Fibroblast of skin of scalp (primary cell): ENCODE measurements at regions not wholly inside any gene's neighbourhood (a gene's known extent, or its start where the extent isn't known, plus 50 kb on each side); places are given as distances from the start of the nearest gene placed in this dataset.
"Not testable (repeated sequence)": the region's sequence is repeated elsewhere in the genome, so short reads cannot be mapped to it uniquely, and the experiment has no call there.

Source experiments
- DNase-seq: peaks from one replicate; pipeline ENCODE4 v3.0.0-alpha.2; 2013

- DNase-seq: no peak
Observed at GRCh38 chr17:14605267-14605599, 304.4 kb downstream of the HS3ST3B1 start.

GRCh38 chr17:14604591-14605266 is 303.8 kb downstream of the HS3ST3B1 start:
- no peak for DNase-seq

- DNase-seq: no peak
Observed at GRCh38 chr17:14596224-14596623, 295.3 kb downstream of the HS3ST3B1 start.

- no peak for DNase-seq
Observed at GRCh38 chr17:14595656-14596055, 294.8 kb downstream of the HS3ST3B1 start.

- no peak for DNase-seq
Observed at GRCh38 chr17:14594690-14595089, 293.8 kb downstream of the HS3ST3B1 start.

- no peak for DNase-seq
Observed at GRCh38 chr17:14593956-14594355, 293.1 kb downstream of the HS3ST3B1 start.

- DNase-seq: no peak
Observed at GRCh38 chr17:14590459-14591250, 289.8 kb downstream of the HS3ST3B1 start.

- no peak for DNase-seq
Observed at GRCh38 chr17:14585099-14585498, 284.2 kb downstream of the HS3ST3B1 start.

- DNase-seq: no peak
Observed at GRCh38 chr17:14582996-14583395, 282.1 kb downstream of the HS3ST3B1 start.

GRCh38 chr17:14581186-14581830 is 280.4 kb downstream of the HS3ST3B1 start:
- no peak for DNase-seq

- DNase-seq: peak; percentile 62
Observed at GRCh38 chr17:14580499-14580898, 279.6 kb downstream of the HS3ST3B1 start.

- no peak for DNase-seq
Observed at GRCh38 chr17:14579716-14580115, 278.8 kb downstream of the HS3ST3B1 start.

GRCh38 chr17:14575471-14575953 is 274.6 kb downstream of the HS3ST3B1 start:
- DNase-seq: peak; percentile 51

- not testable (repeated sequence) for DNase-seq
Observed at GRCh38 chr17:14560325-14560724, 259.4 kb downstream of the HS3ST3B1 start.

- no peak for DNase-seq
Observed at GRCh38 chr17:14559264-14560119, 258.6 kb downstream of the HS3ST3B1 start.

GRCh38 chr17:14557480-14557879 is 256.6 kb downstream of the HS3ST3B1 start:
- no peak for DNase-seq

- no peak for DNase-seq
Observed at GRCh38 chr17:14553847-14554246, 253.0 kb downstream of the HS3ST3B1 start.

- peak; percentile 13 for DNase-seq
Observed at GRCh38 chr17:14552306-14552705, 251.4 kb downstream of the HS3ST3B1 start.

- DNase-seq: no peak
Observed at GRCh38 chr17:14547556-14547955, 246.7 kb downstream of the HS3ST3B1 start.

- no peak for DNase-seq
Observed at GRCh38 chr17:14547016-14547415, 246.1 kb downstream of the HS3ST3B1 start.

GRCh38 chr17:14545156-14545906 is 244.4 kb downstream of the HS3ST3B1 start:
- no peak for DNase-seq

GRCh38 chr17:14541714-14542113 is 240.8 kb downstream of the HS3ST3B1 start:
- DNase-seq: no peak
